ENCODE measurements at regions not wholly inside any gene's neighbourhood (a gene's known extent, or its start where the extent isn't known, plus 50 kb on each side); places are given as distances from the start of the nearest gene placed in this dataset.

DNA sequence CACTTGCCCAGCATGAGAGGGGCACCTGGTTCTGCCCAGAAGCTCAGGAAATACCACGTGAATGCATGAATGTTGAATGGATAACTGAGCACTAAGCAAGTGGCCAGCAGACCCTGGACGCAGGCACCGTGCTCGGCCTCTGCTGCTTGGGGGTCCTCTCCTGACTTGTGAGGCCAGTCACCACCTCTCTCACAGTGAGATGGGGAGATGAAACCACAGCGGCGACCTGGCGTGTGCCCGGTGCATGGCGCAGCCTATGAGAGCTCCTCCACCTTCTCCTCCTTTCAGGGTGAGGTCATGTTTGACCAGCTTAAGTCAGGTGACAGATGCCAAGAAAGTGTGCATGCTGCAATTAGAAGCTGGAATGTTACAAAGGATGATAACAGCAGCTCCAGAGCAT lies 75.5 kb downstream of the HMX1 start:
- DNase-seq, result no peak

DNA sequence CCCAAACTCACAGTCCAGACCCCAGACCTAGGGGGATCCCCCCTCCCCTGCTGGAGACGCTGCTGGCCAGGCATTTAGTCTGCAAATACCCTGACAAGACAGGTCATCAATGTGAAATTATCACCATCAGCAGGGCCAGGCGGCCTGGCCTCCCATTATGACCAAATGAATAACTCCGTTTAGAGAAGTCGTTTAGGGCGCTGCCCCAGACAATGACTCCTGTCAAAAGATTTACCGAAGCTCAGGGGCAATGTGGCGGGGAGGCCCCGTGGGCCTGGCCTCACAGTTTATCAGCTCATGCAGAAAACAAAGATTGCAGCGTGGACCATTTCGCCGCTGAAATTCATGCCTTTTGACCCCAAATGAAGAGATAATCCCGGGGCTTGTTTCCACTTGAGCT lies 76.5 kb downstream of the HMX1 start:
- no peak for DNase-seq

- DNase-seq, result no peak
These were observed 77.1 kb downstream of the HMX1 start for GRCh38 chr4:8794491-8794890.

DNA sequence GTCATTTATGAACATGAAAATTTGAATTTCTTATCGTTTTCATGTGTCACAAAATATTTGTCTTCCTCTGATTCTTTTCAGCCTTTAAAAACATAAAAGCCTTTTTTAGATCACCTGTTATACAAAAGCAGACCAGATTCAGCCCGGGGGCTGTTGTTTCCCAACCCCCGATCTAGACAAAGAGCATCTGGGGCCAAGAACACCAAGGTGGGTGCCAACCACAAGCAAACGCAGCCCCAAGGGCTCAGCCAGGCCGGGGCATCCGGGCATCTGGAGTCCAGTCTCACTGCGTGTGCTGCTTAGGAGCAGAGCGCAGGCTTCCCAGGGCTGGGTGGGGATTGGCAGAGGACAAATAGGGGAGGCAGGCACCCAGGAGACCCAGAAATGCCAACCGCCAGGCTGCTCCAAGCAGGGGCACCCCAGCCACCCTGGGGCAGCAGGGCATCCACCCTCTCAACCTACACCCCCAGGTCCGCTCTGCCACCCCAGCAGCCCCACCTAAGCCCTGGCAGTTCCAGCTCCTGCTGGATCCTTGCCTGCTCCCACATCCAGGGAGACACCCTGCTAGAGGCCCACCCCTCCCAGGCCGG lies 78.0 kb downstream of the HMX1 start:
- DNase-seq, result no peak

- no peak for DNase-seq
These were observed 79.1 kb downstream of the HMX1 start for GRCh38 chr4:8792491-8792890.

GRCh38 chr4:8791609-8792008 lies 80.0 kb downstream of the HMX1 start:
- no peak for DNase-seq

DNA sequence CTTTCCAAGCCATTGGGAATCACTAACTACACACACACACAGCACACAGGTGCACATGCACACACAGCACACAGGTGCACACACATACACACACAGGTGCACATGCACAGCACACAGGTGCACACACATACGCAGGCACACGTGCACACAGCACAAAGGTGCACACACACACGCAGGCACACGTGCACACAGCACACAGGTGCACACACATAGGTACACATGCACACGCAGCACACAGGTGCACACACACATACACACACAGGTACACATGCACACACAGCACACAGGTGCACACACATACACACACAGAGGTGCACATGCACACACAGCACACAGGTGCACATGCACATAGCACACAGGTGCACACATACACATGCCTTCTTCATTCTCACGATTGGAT lies 80.9 kb downstream of the HMX1 start:
- DNase-seq, result no peak

- no peak for DNase-seq
These were observed 83.5 kb downstream of the HMX1 start for GRCh38 chr4:8788174-8788573.

DNA sequence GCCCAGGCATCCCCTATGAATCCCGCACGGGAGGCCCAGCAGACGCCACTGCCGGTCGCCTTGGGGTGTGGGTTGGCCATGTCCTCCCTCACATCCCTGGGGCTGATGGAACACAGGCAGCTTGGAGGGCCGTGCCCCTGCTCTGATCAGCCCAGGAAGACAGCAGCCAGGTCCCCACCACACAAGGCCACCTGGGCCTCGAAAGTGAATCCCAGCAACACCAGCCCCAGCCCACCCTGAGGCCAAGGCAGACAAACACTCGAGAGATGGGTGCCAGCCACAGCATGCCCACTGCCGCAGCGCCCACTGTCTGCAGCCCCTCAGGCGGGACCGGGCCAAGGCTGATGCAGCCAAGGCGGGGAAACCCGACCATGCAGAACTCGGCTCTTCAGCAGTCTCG lies 85.5 kb downstream of the HMX1 start:
- no peak for DNase-seq

GRCh38 chr4:8785656-8786142 lies 85.9 kb downstream of the HMX1 start:
- DNase-seq, result no peak

- no peak for DNase-seq
These were observed 87.9 kb downstream of the HMX1 start for GRCh38 chr4:8783736-8784135.

GRCh38 chr4:8782135-8782534 lies 89.5 kb downstream of the HMX1 start:
- no peak for DNase-seq

DNA sequence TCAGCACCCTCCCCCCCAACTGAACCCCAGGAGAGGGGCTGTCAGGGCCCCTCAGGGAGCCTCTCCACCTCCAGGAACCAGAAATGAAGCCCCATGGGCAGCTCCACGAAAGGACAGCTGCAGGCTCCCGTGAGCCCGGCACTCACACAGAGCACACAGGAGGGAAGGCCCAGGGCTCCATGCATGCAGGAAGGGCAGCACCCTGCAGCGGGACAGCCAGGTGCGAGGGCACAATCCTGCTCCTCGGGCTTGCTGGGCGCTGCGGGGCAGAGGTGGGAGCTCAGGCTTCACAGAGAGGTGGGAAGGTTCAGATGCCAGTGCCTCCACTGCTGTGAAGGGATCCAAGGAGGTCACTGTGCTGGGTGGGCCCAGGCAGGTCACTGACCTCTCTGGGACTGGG lies 90.0 kb downstream of the HMX1 start:
- no peak for DNase-seq

DNA sequence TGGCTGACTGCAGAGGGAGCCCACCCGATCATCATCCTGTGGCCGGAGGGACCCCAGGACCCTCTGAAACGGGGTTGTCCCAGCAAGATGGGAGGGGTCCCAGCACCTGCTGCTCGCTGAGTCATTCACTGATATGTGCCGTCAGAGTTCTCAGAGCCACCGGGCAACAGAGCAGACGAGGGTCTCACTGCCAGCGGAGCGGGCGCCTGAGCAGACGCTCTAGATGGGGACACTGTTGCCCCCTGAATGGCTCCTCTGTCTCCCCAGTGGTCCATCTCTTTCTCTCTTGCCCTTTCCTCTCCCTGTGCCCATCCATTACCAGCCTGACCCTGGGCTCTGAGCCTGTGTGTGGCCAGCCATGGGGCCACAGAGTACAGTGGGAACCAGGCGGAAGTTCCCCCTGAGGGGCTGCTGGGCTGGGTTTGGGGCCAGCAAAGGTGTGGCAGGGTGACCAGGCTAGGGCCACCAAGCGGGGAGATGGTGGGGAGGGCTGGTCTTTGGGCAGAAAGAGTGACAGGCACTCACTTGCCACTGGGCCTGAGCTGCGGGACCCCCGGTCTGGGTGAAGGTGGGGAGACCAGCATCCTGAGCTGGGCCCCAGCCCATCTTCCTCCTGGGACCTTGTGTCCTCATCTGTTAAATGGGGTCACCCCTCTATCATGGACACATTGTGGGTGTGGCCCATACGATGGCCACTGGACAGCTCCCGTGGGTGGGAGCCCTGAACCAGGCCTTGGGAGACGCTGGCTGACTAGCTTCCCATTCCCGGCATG lies 90.9 kb downstream of the HMX1 start:
- DNase-seq, result no peak

GRCh38 chr4:8780086-8780485 lies 91.6 kb downstream of the HMX1 start:
- DNase-seq, result no peak

- no peak for DNase-seq
These were observed 92.1 kb downstream of the HMX1 start for GRCh38 chr4:8779490-8779932.

DNA sequence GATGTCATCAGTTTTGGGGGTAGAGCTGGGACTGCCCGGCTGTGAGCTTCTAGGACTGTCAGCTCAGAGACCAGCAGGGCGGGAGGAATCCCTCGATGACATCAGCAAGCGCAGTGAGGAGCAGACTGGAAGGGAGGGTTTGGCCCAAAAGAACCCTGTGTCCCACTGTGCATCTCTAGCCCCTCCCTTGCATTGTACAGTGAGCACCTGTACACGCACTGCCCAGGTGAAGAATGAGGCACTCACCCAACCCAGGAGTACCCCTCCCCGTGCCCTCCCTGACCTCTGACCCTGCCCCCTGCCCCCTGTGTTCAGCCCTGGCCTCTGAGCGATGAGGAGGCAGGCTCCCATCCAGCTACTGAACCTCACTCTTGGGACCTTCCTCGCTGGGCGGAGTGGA lies 92.9 kb downstream of the HMX1 start:
- DNase-seq, result no peak

GRCh38 chr4:8778291-8778690 lies 93.3 kb downstream of the HMX1 start:
- DNase-seq, result no peak

DNA sequence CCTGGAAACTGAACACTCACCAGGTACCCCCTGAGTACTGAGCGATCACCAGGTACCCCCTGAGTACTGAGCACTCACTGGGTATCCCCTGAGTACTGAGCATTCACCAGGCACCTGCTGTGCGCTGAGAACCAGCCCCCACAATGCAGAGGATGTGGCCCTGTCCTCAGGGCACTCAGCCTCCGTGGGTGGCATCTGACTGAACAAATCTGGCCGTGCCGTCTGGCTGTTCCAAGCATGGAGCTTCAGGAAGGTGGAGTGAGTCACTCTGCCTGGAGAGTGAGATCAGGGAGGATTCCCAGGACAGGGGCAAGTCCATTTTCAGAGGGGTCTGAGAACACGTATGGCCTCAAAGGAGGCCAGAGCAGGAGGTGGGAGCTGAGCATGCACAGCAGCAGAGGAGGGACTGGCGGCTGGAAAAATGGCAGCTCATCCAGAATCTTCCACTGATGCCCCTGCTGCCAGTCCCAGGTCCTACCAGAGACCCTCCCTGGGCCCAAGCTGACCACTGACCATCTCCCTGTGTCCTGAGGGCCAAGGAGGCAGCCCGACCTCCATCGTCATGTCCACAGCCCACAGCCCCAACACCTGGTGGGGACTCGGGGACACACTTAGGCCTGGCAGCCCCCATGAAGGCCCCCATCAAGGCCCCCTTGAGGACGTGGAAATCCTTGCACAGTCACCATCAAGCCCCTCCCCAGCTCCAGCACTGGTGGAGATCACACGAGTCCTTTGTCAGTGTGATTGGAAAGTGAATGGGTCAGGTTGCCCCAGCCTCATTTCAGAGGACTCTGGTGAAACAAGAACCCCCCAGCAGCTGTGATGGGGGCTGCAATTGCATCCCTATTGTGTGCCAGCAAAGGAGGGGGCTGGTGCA lies 94.1 kb downstream of the HMX1 start:
- DNase-seq, result no peak

GRCh38 chr4:8776366-8776765 lies 95.3 kb downstream of the HMX1 start:
- DNase-seq, result no peak

GRCh38 chr4:8775751-8776355 lies 95.8 kb downstream of the HMX1 start:
- DNase-seq, result no peak

GRCh38 chr4:8775121-8775520 lies 96.5 kb downstream of the HMX1 start:
- no peak for DNase-seq

- DNase-seq, result no peak
These were observed 97.6 kb downstream of the HMX1 start for GRCh38 chr4:8774071-8774470.
